H1 (cell line): ENCODE measurements at regions not wholly inside any gene's neighbourhood (a gene's known extent, or its start where the extent isn't known, plus 50 kb on each side); places are given as distances from the start of the nearest gene placed in this dataset.

ENCODE experiments used
- CTCF ChIP-seq, 3 experiments: IDR thresholded peaks; 1 replicate in 2 of 3; 2 replicates in 1 of 3; pipeline versions ENCODE4 v1.5.1 to v1.6.1; 2011; ENCODE audit warnings: low read length in 3 of 3, mild to moderate bottlenecking in 3 of 3, inconsistent platforms in 2 of 3, low read depth in 1 of 3, moderate library complexity in 1 of 3; ENCODE audit not compliant: insufficient read depth in 1 of 3; ENCODE audit errors: control extremely low read depth in 1 of 3
- SRF ChIP-seq: IDR thresholded peaks from 2 replicates; pipeline ENCODE4 v1.6.1; 2011; ENCODE audit warnings: mild to moderate bottlenecking, low read depth, low read length, moderate library complexity

- TF ChIP-seq CTCF (IDR thresholded peaks at IDR 0.05; ENCODE audit: control extremely low read depth in 1 of 3, insufficient read depth in 1 of 3, low read depth in 1 of 3, low read length in 3 of 3) (no peak), SRF (no peak)
Observed at GRCh38 chr9:12956805-12957204, 182.0 kb downstream of the LURAP1L start.
